HUES6 (cell line): ENCODE measurements at regions not wholly inside any gene's neighbourhood (a gene's known extent, or its start where the extent isn't known, plus 50 kb on each side); places are given as distances from the start of the nearest gene placed in this dataset.
"Not testable (repeated sequence)": the region's sequence is repeated elsewhere in the genome, so short reads cannot be mapped to it uniquely, and the experiment has no call there.

Experiments
- H3K27ac ChIP-seq: 2 replicates; pipeline ENCODE4 v1.7.0; 2013; ENCODE audit warnings: low read depth, mild to moderate bottlenecking, low read length, inconsistent platforms
- H3K27me3 ChIP-seq: 2 replicates; pipeline ENCODE4 v1.6.1; 2013; ENCODE audit warnings: low read length; ENCODE audit not compliant: control insufficient read depth, insufficient read depth
- H3K36me3 ChIP-seq: 2 replicates; pipeline ENCODE4 v1.6.1; 2013; ENCODE audit warnings: low read length; ENCODE audit not compliant: control insufficient read depth, insufficient read depth
- H3K4me1 ChIP-seq: 2 replicates; pipeline ENCODE4 v1.6.1; 2013; ENCODE audit warnings: low read length; ENCODE audit not compliant: control insufficient read depth, insufficient read depth
- H3K4me3 ChIP-seq: 2 replicates; pipeline ENCODE4 v1.5.1; 2013; ENCODE audit warnings: low read depth, low read length
- H3K9ac ChIP-seq: one replicate; pipeline ENCODE4 v1.6.1; 2013; ENCODE audit warnings: mild to moderate bottlenecking, low read length
- H3K9me3 ChIP-seq: 2 replicates; pipeline ENCODE4 v1.6.1; 2013; ENCODE audit warnings: low read depth, low read length; ENCODE audit not compliant: control insufficient read depth, insufficient read depth

- H3K27me3 ChIP-seq = no peaks in the 10 kb centered on the region
- no peaks in the 10 kb centered on the region for H3K4me1 ChIP-seq
- peaks cover 17% of the 10 kb centered on the region; the same call in 1 of the 2 replicates for H3K9me3 ChIP-seq
- H3K9ac ChIP-seq = no peak overlapping the region
- H3K4me3 ChIP-seq = no peak overlapping the region
- H3K36me3 ChIP-seq = no peaks in the 10 kb centered on the region
- no peak overlapping the region for H3K27ac ChIP-seq
Measured at GRCh38 chr4:71872221-71872620, 88.3 kb upstream of the GC start.

- Histone ChIP-seq H3K4me1 (no peaks in the 10 kb centered on the region), H3K9me3 (peaks cover 12% of the 10 kb centered on the region; the same call in 1 of the 2 replicates), H3K27ac (no peak overlapping the region), H3K9ac (no peak overlapping the region), H3K27me3 (no peaks in the 10 kb centered on the region), H3K4me3 (no peak overlapping the region), H3K36me3 (no peaks in the 10 kb centered on the region)
Measured at GRCh38 chr4:71872767-71873415, 89.0 kb upstream of the GC start.

GRCh38 chr4:71878376-71878775 lies 94.5 kb upstream of the GC start:
- Histone ChIP-seq H3K36me3 (no peaks in the 10 kb centered on the region), H3K27ac (no peak overlapping the region), H3K27me3 (no peaks in the 10 kb centered on the region), H3K9me3 (no peaks in the 10 kb centered on the region; the same call in 1 of the 2 replicates), H3K4me3 (no peak overlapping the region), H3K9ac (no peak overlapping the region), H3K4me1 (peaks cover 7% of the 10 kb centered on the region)

GRCh38 chr4:71882113-71882841 lies 98.4 kb upstream of the GC start:
- H3K27ac ChIP-seq = no peak overlapping the region
- no peaks in the 10 kb centered on the region for H3K9me3 ChIP-seq
- H3K36me3 ChIP-seq = no peaks in the 10 kb centered on the region
- no peak overlapping the region for H3K4me3 ChIP-seq
- peaks cover 7% of the 10 kb centered on the region for H3K4me1 ChIP-seq
- no peaks in the 10 kb centered on the region for H3K27me3 ChIP-seq
- H3K9ac ChIP-seq = no peak overlapping the region

- not testable (repeated sequence) for H3K4me3 ChIP-seq, H3K4me1 ChIP-seq, H3K36me3 ChIP-seq, H3K27ac ChIP-seq, H3K27me3 ChIP-seq, H3K9ac ChIP-seq
- H3K9me3 ChIP-seq = peaks cover 17% of the 10 kb centered on the region; the same call in 1 of the 2 replicates
Measured at GRCh38 chr4:71900366-71900765, 116.5 kb upstream of the GC start.

- H3K9me3 ChIP-seq = peaks cover 42% of the 10 kb centered on the region
- not testable (repeated sequence) for H3K27ac ChIP-seq, H3K9ac ChIP-seq, H3K27me3 ChIP-seq, H3K36me3 ChIP-seq, H3K4me3 ChIP-seq, H3K4me1 ChIP-seq
Measured at GRCh38 chr4:71905594-71905993, 121.7 kb upstream of the GC start.

GRCh38 chr4:71906096-71906495 lies 122.2 kb upstream of the GC start:
- peaks cover 46% of the 10 kb centered on the region for H3K9me3 ChIP-seq
- H3K4me1 ChIP-seq = no peaks in the 10 kb centered on the region
- H3K27ac ChIP-seq = no peak overlapping the region
- no peaks in the 10 kb centered on the region for H3K27me3 ChIP-seq
- no peak overlapping the region for H3K4me3 ChIP-seq
- H3K9ac ChIP-seq = no peak overlapping the region
- H3K36me3 ChIP-seq = no peaks in the 10 kb centered on the region

GRCh38 chr4:71907071-71907470 lies 123.2 kb upstream of the GC start:
- H3K27me3 ChIP-seq = no peaks in the 10 kb centered on the region
- peaks cover 46% of the 10 kb centered on the region for H3K9me3 ChIP-seq
- no peak overlapping the region for H3K27ac ChIP-seq
- no peaks in the 10 kb centered on the region for H3K36me3 ChIP-seq
- no peak overlapping the region for H3K4me3 ChIP-seq
- H3K4me1 ChIP-seq = no peaks in the 10 kb centered on the region
- no peak overlapping the region for H3K9ac ChIP-seq

- H3K9ac ChIP-seq = no peak overlapping the region
- no peaks in the 10 kb centered on the region for H3K27me3 ChIP-seq
- H3K4me3 ChIP-seq = no peak overlapping the region
- H3K4me1 ChIP-seq = no peaks in the 10 kb centered on the region
- H3K27ac ChIP-seq = no peak overlapping the region
- no peaks in the 10 kb centered on the region for H3K36me3 ChIP-seq
- peaks cover 46% of the 10 kb centered on the region for H3K9me3 ChIP-seq
Measured at GRCh38 chr4:71907782-71908181, 123.9 kb upstream of the GC start.

- H3K9ac ChIP-seq = no peak overlapping the region
- no peak overlapping the region for H3K4me3 ChIP-seq
- peaks cover 12% of the 10 kb centered on the region for H3K9me3 ChIP-seq
- H3K27ac ChIP-seq = no peak overlapping the region
- no peaks in the 10 kb centered on the region for H3K4me1 ChIP-seq
- H3K36me3 ChIP-seq = no peaks in the 10 kb centered on the region
- no peaks in the 10 kb centered on the region for H3K27me3 ChIP-seq
Measured at GRCh38 chr4:71913275-71913674, 118.5 kb upstream of the NPFFR2 start.

GRCh38 chr4:71923070-71923469 lies 108.7 kb upstream of the NPFFR2 start:
- no peak overlapping the region for H3K27ac ChIP-seq
- H3K27me3 ChIP-seq = no peaks in the 10 kb centered on the region
- peaks cover 20% of the 10 kb centered on the region for H3K9me3 ChIP-seq

More at GRCh38 chr4:71923070-71923469, 108.7 kb upstream of the NPFFR2 start:
- no peak overlapping the region for H3K9ac ChIP-seq
- no peak overlapping the region for H3K4me3 ChIP-seq
- H3K36me3 ChIP-seq = no peaks in the 10 kb centered on the region
- no peaks in the 10 kb centered on the region for H3K4me1 ChIP-seq
